Mucosa of gallbladder (tissue), 1 donor: ENCODE measurements at regions not wholly inside any gene's neighbourhood (a gene's known extent, or its start where the extent isn't known, plus 50 kb on each side); places are given as distances from the start of the nearest gene placed in this dataset.
"Not testable (repeated sequence)": the region's sequence is repeated elsewhere in the genome, so short reads cannot be mapped to it uniquely, and the experiment has no call there.

ENCODE experiments used
- DNase-seq: peaks from one replicate; pipeline ENCODE4 v3.0.0-alpha.2; 2020; ENCODE audit warnings: low spot score
- donor health status: DM: no; HTN: no; CAD: no.

DNA sequence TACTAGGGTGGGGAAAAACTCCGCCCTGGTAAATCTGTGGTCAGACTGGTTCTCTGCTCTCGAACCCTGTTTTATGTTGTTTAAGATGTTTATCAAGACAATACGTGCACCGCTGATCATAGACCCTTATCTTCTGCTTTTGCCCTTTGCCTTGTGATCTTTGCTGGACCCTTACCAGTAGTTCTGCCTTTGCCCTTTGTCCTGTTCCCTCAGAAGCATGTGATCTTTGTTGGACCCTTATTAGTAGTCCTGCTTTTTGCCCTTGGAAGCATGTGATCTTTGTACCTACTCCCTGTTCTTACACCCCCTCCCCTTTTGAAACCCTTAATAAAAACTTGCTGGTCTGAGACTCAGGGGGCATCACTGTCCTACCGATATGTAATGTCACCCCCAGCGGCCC is 64.3 kb upstream of the EEF2KMT start:
- not testable (repeated sequence) for DNase-seq

DNA sequence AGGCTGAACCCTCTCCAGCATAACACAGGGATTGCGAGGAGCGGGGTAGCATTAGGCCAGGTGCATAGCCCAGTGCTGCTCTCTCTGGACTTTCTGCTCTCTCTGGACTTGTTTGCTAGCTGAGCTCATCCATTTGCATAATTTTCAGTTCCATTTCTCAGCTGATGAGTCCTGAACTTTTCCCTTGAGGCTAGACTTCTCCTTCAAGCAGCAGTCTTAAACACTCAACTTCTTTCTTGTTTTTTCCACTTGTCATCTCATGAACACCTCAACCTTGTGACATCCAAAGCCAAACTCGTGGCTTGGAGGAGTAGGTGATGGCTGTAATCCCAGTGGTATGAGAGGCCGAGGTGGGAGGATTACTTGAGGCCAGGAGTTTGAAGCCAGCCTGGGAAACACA is 62.4 kb upstream of the EEF2KMT start:
- DNase-seq = not testable (repeated sequence)

DNA sequence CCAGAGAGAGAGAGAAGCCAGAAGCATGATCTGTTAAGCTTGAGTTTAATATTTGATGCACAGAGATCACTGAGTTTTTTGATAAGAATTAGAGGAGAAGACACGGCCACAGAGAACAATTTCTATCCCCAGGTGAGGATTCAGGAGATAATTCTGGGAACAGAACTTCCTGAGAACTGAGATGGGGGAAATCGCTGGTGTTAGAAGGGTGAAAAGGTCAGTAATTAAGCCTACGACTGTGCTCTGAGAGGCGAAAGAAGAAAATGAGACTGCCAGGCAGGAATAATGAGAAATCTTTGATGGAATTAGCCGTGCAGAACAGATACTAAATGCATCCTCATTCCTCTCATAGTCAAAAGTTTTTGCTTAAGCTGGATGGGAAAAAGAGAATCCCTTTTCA is 61.9 kb upstream of the EEF2KMT start:
- not testable (repeated sequence) for DNase-seq

DNA sequence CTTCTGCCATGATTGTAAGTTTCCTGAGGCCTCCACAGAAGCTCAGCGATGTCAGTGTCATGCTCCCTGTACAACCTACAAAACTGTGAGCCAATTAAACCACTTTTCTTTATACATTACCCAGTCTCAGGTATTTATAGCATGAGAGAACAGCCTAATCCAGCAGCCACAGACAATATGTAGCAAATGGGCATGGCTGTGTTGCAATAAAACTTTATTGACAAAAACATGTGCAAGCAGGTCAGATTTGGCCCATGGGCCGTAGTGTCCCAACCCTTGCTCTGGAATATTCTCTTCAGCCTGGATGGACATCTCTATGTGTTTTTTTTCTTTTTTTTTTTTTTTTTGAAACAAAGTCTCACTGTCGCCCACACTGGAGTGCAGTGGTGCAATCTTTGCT is 60.9 kb upstream of the EEF2KMT start:
- DNase-seq = no peak

DNA sequence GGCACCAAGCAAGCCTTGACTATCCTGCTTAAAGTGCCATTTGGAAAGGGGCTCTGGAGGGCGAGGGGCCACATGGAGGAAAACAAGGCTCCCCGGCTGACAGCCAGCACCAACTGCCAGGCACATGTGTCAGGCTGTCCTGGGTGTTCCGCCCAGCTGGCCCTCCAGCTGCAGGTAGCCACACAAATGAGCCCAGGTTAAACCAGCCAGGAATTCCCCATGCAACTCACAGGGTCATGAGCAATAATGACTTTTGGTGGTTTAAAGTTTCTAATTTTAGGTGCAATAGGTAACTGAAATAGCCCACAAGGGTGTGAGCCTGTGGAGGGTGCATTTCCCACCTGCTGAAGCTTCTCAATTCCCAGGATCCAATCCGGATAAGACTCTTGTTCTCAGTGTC is 58.9 kb upstream of the EEF2KMT start:
- DNase-seq = not testable (repeated sequence)

DNA sequence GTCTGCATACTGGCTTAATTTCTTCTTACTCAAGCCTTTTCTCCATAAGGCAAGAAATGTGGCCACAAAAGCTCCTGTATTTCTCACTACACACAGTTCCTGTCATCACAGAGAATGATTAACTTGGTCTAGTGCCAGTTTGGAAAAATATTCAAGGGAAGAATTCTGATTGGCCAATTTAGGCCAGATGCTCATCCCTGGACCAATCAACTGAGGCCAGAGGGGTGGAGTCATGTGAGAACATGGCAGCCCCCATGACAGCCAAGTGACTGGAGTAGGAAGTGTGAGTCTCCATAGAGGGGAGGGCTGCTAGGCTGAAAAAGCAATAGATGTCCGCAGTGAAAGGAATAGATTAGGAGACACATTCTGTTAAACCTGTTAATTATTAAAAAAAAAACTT is 56.4 kb upstream of the EEF2KMT start:
- not testable (repeated sequence) for DNase-seq

DNA sequence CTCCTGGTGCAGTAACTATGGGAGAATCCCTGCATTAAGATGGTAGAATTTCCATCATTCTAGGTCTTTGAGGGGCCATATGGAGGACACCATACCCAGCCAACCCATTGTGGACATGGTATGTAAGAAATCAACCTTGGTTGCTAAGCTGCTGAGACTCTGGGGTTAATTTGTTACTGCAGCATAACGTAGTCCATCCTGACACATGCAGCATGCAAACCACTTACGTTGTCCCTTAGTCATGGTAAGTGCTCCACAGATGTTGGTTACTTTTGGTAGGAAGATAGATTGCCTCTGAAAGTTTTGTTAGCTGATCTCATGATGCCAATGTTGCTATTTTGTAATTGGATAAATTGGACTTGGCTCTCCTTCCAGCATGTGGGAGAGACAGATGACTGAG is 53.8 kb upstream of the EEF2KMT start:
- DNase-seq = not testable (repeated sequence)
